Right atrium auricular region (tissue), 2 donors: ENCODE measurements at regions not wholly inside any gene's neighbourhood (a gene's known extent, or its start where the extent isn't known, plus 50 kb on each side); places are given as distances from the start of the nearest gene placed in this dataset.
"Not testable (repeated sequence)": the region's sequence is repeated elsewhere in the genome, so short reads cannot be mapped to it uniquely, and the experiment has no call there.

Experiments used
- DNase-seq: peaks from one replicate; pipeline ENCODE4 v3.0.0-alpha.2; 2019; ENCODE audit warnings: low spot score
- H3K27ac ChIP-seq, 2 donors: fragments of 200-600 bp; sonication (generic); 1 replicate in 1 of 2; 2 replicates in 1 of 2; pipeline ENCODE4 v1.5.1; 2016 to 2019
- H3K27me3 ChIP-seq, 2 donors: fragments of 200-600 bp; sonication (generic); one replicate each; pipeline versions ENCODE4 v1.5.1 to v1.6.0; 2017 to 2019
- H3K36me3 ChIP-seq: fragments of 200-600 bp; sonication (generic); one replicate; pipeline ENCODE4 v1.5.1; 2016
- H3K4me1 ChIP-seq, 2 donors: fragments of 200-600 bp; sonication (generic); one replicate each; pipeline versions ENCODE4 v1.5.1 to v1.6.0; 2017 to 2019
- H3K4me3 ChIP-seq, 2 donors: fragments of 200-600 bp; sonication (generic); 1 replicate in 1 of 2; 2 replicates in 1 of 2; pipeline ENCODE4 v1.5.1; 2017 to 2019; ENCODE audit warnings: mild to moderate bottlenecking in 1 of 2, moderate library complexity in 1 of 2
- H3K9me3 ChIP-seq, 2 donors: fragments of 200-600 bp; sonication (generic); one replicate each; pipeline ENCODE4 v1.5.1; 2019
- CTCF ChIP-seq, 2 donors: fragments of 200-600 bp; sonication (generic); IDR thresholded peaks; one replicate each; pipeline ENCODE4 v1.5.1; 2019; ENCODE audit warnings: antibody characterized with exemption in 2 of 2

- DNase-seq = no peak
- no peak overlapping the region for H3K27ac ChIP-seq
- no peaks in the 10 kb centered on the region for H3K27me3 ChIP-seq
- TF ChIP-seq CTCF (IDR thresholded peaks at IDR 0.05) = no peak
- H3K36me3 ChIP-seq = no peaks in the 10 kb centered on the region
- no peaks in the 10 kb centered on the region for H3K4me1 ChIP-seq
- no peaks in the 10 kb centered on the region for H3K9me3 ChIP-seq
- no peak overlapping the region for H3K4me3 ChIP-seq
These were observed 711.5 kb upstream of the PITX2 start for GRCh38 chr4:111334361-111334760.

- not testable (repeated sequence) for DNase-seq
These were observed 714.5 kb upstream of the PITX2 start for GRCh38 chr4:111337186-111337876.

GRCh38 chr4:111359602-111360001, 736.7 kb upstream of the PITX2 start:
- Histone ChIP-seq H3K9me3 (no peaks in the 10 kb centered on the region), H3K4me3 (no peak overlapping the region), H3K27me3 (no peaks in the 10 kb centered on the region), H3K4me1 (no peaks in the 10 kb centered on the region), H3K36me3 (no peaks in the 10 kb centered on the region), H3K27ac (no peak overlapping the region)
- DNase-seq = no peak
- TF ChIP-seq CTCF (IDR thresholded peaks at IDR 0.05) = no peak

More at GRCh38 chr4:111337186-111337876, 714.5 kb upstream of the PITX2 start:
- not testable (repeated sequence) for H3K4me3 ChIP-seq, H3K27ac ChIP-seq, H3K4me1 ChIP-seq, H3K9me3 ChIP-seq, H3K36me3 ChIP-seq, H3K27me3 ChIP-seq

GRCh38 chr4:111360906-111361305, 738.0 kb upstream of the PITX2 start:
- no peak overlapping the region for H3K27ac ChIP-seq
- H3K27me3 ChIP-seq = no peaks in the 10 kb centered on the region
- no peak overlapping the region for H3K4me3 ChIP-seq
- DNase-seq = no peak
- H3K36me3 ChIP-seq = no peaks in the 10 kb centered on the region
- TF ChIP-seq CTCF (IDR thresholded peaks at IDR 0.05) = no peak
- H3K9me3 ChIP-seq = no peaks in the 10 kb centered on the region
- no peaks in the 10 kb centered on the region for H3K4me1 ChIP-seq

GRCh38 chr4:111362941-111363361, 740.1 kb upstream of the PITX2 start:
- no peak for DNase-seq
- Histone ChIP-seq H3K27ac (no peak overlapping the region), H3K27me3 (no peaks in the 10 kb centered on the region), H3K36me3 (no peaks in the 10 kb centered on the region), H3K4me1 (no peaks in the 10 kb centered on the region), H3K9me3 (no peaks in the 10 kb centered on the region), H3K4me3 (no peak overlapping the region)
- TF ChIP-seq CTCF (IDR thresholded peaks at IDR 0.05) = no peak

GRCh38 chr4:111377880-111378279, 755.0 kb upstream of the PITX2 start:
- H3K9me3 ChIP-seq, H3K27ac ChIP-seq, H3K4me3 ChIP-seq, H3K27me3 ChIP-seq, DNase-seq, H3K36me3 ChIP-seq, H3K4me1 ChIP-seq: not testable (repeated sequence)

GRCh38 chr4:111388561-111388960, 756.7 kb upstream of the FAM241A start:
- no peak overlapping the region for H3K4me3 ChIP-seq
- no peaks in the 10 kb centered on the region for H3K36me3 ChIP-seq
- H3K4me1 ChIP-seq = no peaks in the 10 kb centered on the region
- no peaks in the 10 kb centered on the region for H3K27me3 ChIP-seq
- H3K27ac ChIP-seq = no peak overlapping the region
- DNase-seq = no peak
- TF ChIP-seq CTCF (IDR thresholded peaks at IDR 0.05) = no peak
- H3K9me3 ChIP-seq = no peaks in the 10 kb centered on the region
